Activated CD8-positive, alpha-beta memory T cell treated with anti-CD3 and anti-CD28 coated beads for 4 hours (primary cell): ENCODE measurements at regions not wholly inside any gene's neighbourhood (a gene's known extent, or its start where the extent isn't known, plus 50 kb on each side); places are given as distances from the start of the nearest gene placed in this dataset.
"Not testable (repeated sequence)": the region's sequence is repeated elsewhere in the genome, so short reads cannot be mapped to it uniquely, and the experiment has no call there.

Experiments used
- DNase-seq, 2 donors: peaks; one replicate each; pipeline ENCODE4 v3.0.0-alpha.2; 2020; ENCODE audit warnings: low read depth in 2 of 2

DNA sequence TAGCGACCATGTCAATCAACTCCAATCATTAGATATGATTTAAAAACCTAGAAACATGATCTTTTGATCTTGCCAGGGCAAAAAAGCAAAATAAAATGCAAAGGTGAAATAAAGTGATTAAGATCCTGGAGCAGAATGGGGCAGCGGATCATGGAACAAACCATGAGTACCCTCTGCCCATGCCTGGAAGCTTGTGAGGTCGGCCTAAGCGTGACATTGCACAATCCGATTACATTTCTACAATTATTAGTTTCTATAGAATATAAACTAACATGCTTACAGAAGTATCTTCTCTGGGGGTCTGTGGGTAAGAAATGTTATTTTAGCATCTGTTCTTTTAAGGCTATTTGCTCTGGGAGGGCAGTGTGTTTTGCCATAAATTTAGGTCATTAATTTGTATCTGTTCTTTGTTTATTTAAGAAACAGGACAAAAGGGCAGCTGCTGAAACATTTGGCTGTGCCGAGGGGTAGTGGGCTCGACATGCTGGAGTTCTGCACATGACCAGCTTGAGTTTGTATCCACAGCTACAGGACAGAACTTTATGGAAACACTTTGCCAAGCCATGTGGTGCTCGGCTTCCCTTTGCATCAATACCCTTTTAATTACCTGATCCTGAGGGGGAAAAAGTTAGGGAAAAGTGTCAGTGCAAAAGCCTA lies 55.9 kb downstream of the ZBTB18 start:
- DNase-seq = no peak

DNA sequence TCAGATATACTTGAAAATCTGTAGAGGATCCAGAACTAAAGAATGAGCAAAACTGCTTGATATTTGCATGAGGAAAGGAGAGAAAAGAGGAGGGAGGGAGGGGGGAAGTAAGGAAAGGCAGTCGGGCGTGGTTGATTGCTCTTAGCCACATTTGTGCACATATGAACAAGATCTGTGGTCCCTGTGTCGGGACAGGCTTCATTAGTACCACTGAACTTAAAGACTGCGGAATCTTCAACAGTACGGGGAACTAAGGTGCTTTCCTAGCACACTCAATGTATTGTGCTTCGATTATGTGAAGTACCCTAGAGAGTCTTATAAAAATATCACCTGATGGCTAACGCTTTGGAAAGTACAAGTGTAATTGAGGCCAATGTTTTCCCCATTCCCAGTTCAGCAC lies 59.9 kb downstream of the ZBTB18 start:
- DNase-seq = no peak

DNA sequence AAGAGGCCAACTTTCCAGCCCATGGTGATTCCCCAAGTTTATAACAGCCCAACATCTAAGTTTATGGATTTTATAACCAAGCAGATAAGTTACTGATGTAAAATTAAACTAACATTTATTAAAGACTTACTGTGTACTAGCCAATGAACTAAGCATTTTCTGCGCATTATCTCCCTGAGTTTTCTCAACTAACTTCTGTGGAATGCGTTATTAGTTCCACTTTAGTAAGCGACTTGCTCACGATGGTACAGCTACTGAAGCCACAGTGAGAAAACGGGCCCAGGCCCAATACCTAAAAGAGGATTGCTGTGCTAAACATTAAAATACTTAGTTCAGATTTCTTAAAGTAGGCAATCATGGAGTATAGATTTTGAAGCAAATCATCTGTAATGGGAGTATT lies 61.0 kb downstream of the ZBTB18 start:
- DNase-seq = no peak

DNA sequence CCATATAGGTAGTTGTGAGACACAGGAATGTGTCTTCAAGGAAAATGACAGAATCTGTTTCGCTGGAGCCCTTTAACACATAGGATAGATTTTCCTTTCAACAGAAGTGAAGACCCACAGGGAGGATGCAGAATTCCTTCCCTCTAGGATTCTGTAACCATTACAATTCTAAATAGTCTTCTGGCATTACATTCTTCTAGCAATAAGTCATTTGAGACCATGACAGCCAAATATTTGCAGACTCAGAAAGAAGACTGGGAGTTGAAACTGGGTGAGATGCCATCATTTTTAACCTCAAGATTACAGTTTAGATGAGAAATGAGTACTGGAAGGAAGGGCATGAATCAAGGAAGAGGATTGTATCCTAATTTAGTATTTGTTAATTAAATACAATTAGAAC lies 61.6 kb downstream of the ZBTB18 start:
- no peak for DNase-seq

- DNase-seq = no peak
Observed at GRCh38 chr1:244113532-244114320, 62.6 kb downstream of the ZBTB18 start.

GRCh38 chr1:244114892-244115291 lies 63.8 kb downstream of the ZBTB18 start:
- DNase-seq = no peak

DNA sequence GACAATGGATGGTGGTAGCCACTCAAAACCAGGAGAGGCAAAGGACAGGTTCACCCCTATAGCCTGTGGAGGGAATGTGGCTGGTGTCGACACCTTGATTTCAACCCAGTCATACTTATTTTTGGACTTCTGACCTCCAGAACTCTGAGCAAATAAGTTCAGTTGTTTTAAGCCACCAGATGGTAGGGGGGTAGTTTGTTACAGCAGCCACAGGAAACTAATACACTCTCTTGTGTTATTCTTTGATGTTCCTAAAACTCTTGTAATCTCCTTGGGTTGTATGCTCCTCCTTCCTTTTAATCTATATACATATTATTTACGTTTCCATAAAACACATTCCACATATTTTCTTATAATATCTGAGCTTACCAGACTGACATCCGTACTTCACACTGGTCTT lies 65.9 kb downstream of the ZBTB18 start:
- DNase-seq = no peak

DNA sequence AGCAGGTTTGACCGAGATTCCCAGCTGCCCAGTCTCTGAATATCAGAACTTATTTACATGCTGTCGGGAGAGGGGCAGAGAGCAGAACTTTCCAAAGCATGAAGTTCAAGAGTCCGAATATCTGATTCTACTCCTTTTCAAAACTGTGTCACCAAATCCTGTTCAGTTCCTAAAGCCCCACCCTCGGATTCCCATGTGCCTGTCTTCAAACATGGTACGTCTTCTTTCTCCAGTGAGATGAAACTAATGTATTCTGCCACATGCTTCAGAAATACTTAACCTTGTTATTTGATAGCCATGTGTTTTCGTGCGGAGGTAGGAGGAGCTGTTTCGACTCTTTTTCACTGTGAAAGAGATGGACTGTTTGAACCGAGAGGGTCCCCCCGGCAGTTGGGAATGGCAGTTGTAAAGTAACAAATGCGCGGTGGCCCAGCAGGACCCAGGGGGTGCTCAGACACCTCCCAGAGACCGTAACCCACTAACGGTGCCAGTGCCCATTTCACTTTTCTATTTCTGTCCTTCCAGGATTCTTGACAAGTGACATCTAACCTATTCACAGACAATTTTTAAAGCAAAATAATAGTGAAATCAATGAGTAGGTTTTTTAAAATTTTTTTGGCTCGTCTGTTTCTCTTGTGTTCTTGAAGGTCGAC lies 67.2 kb downstream of the ZBTB18 start:
- no peak for DNase-seq

DNA sequence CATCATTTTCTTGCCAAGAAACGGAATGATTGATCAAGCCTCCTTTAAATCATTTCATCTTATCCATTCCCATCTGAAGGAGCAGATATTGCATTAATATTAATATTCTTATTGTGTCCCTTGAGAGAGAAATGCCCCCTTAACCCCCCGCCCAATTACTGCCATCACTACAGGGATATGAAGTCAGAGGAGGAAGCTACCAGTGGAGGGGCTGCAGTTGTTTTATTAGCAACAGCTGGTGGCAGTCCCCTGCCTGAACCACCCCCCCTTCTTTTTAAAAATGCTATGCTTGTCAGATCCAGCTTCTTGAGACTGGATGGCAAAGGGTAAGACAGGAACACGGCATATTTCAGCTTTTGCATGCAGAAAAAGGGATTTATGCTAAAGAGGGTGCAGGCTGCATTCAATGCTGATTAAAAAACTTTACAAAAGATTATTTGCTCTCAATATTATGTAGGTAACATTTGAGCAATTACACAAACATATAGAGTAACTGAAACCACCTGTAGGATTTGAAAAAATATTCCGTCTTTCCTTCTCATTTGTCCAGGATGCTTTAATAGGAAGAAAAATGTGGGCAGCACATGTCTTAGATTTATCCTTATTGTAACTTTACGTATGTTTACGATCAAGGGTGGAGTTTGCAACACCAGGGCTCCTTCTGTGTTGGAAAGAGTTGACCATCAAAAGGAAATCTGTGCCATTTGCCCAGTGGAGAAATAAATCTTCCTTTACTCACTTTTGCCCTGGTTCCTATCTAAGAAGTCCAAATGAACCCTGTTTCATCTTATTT lies 77.7 kb downstream of the ZBTB18 start:
- no peak for DNase-seq

- DNase-seq = no peak
Observed at GRCh38 chr1:244137276-244137675, 86.2 kb downstream of the ZBTB18 start.

DNA sequence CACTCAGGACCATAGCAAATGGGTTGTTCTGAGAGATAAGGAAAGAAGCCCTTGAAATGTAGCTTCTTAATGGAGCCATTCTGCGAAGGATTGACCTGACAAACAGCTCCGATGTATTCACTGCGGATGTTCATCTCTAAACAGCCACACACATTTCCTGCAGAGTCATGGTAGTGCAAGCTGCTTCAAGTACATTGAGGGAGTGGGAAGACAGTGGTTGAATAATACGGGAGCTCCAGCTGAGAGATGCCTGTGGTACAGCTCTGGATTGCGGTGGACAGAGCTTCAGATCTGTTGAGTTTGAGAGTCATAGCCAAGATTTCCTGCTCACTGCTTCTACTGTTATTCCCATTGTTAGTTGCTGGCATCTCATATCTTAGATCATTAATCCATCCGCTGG lies 86.6 kb downstream of the ZBTB18 start:
- DNase-seq = no peak

DNA sequence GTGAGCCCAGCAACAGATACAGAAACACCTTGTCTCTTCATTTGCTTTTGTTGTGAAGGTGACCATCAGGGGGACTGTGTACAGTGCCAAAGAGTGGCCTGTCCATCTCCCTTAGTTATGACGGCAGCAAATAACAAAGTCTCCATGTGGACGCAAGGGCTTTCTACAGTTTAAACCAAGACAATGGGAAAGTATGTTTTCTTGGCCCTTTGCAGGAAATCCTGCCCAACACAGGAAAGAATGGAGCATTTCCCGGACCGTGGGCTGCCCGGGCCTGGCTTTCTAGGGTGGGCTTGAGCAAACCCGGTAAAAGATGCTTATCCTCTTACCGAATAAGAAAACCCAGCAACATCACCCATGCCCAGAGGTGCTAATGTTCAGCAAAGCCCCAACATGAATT lies 87.3 kb downstream of the ZBTB18 start:
- DNase-seq = no peak

DNA sequence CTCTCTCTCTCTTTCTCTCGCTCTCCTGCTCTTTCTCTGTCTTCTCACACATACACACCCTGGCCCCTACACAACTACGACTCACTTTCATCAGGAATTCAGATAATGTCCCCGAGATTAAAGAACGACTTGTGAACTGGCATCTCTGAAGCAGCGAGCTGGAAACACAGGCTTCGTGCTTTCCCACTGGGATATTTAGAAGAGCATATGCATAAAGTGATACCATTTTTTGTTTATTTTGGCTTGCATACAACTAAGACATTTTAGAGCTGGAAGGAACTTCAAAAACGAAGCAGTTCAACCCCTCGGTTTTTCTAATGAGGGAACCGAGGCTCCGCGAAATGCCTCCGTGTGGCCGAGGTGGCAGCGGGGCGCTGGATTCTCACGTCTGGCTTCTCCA lies 88.6 kb downstream of the ZBTB18 start:
- DNase-seq = no peak

GRCh38 chr1:244140420-244140819 lies 89.3 kb downstream of the ZBTB18 start:
- DNase-seq = no peak

DNA sequence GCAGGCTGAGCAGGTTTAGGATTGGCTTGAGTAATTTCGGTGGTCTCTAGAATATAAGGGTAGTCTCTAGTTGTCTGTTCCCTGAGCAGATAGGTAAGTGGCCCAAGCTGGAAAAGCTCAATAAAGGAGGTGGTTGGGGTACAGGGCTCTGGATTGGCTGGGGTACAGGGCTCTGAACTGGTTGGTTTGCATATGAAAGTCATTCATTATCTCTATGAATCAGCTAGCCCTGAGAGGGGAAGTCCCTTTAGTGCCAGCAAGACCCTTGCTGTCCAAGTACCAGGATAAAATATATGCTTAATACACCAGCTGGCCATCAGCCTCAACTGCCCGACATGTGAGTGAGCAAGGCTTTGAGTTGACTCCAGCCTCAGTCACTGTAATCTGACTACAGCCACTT lies 93.0 kb downstream of the ZBTB18 start:
- DNase-seq = no peak

DNA sequence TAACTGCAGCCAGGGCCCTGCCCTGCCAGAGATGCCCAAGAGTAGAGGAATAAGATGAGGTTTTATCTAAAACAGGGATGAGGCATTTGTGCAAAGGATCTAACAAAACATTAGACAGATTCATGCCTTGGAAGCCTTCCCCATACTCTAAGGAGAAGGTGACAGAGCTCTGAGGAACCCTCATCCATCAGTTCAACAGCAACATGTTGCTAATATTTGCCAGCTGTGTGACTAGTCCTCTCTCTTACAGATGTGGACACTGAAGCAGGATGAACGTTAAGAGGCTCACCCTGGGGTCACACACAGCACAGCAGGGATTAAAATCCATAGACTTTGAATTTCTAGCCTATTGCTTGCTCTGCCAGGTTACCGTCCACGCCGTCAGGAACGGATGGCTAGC lies 99.0 kb downstream of the ZBTB18 start:
- no peak for DNase-seq

- DNase-seq = no peak
Observed at GRCh38 chr1:244150665-244151064, 99.6 kb downstream of the ZBTB18 start.

GRCh38 chr1:244151537-244151936 lies 100.5 kb downstream of the ZBTB18 start:
- DNase-seq = no peak

DNA sequence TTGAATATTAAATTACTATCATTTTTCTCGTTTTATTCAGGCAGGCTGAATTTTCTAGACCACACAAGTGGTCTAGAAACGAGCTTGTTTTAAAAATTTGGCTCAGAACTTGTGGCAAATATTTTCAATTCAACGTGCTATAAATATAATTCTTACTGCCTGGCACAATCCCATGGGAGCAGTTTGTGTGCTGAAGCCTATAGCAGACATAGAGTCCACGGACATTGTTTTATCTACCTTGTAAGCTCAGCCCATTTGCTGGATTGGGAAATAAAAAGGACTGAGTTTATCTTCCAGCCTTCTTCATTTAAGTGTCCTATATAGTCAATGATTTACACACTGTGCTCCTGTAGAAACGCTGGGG lies 103.4 kb downstream of the ZBTB18 start:
- no peak for DNase-seq

- no peak for DNase-seq
Observed at GRCh38 chr1:244154872-244155531, 103.9 kb downstream of the ZBTB18 start.

- DNase-seq = no peak
Observed at GRCh38 chr1:244155661-244156060, 104.6 kb downstream of the ZBTB18 start.

DNA sequence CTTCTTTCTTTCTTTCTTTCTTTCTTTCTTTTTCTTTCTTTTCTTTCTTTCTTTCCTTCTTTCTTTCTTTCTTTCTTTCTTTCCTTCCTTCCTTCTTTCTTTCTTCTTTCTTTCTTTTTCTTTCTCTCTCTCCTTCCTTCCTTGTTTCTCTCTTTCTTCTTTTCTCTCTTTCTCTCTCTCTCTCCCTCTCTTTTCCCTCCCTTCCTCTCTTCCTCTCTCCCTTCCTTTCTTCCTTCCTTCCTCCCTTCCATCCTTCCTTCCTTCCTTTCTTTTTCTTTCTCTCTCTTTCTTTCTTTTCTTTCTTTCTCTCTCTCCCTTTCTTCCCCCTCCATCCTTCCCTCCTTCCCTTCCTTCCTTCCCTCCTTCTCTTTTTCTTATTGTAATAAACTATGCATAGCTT lies 105.5 kb downstream of the ZBTB18 start:
- not testable (repeated sequence) for DNase-seq
